K562 (cell line): ENCODE measurements at regions not wholly inside any gene's neighbourhood (a gene's known extent, or its start where the extent isn't known, plus 50 kb on each side); places are given as distances from the start of the nearest gene placed in this dataset.
"Not testable (repeated sequence)": the region's sequence is repeated elsewhere in the genome, so short reads cannot be mapped to it uniquely, and the experiment has no call there.

Experiments
- ATAC-seq: fragments of 200-7000 bp; cut with Tn5 transposase; 3 replicates; pipeline ENCODE4 v1.9.1; 2020; ENCODE audit warnings: moderate library complexity
- BruUV-seq: library from RNA; stranded (reverse); fragments of 400-500 nt; replicated peaks from 2 replicates; lab custom pipeline; 2021; lab: Mats Ljungman, UMichigan
- CTCF ChIA-PET: fragments of 300-600 bp; formaldehyde crosslinking; extraction: SDS; loops from one replicate; lab custom pipeline; 2021; ENCODE audit warnings: low intra/inter-chr PET ratio; lab: Yijun Ruan, JAX
- POLR2A ChIA-PET: fragments of 300-600, 350-650 bp; sonication (Branson Sonifier 250); formaldehyde crosslinking; extraction: SDS; loops from one replicate; lab custom pipeline; 2021; ENCODE audit warnings: antibody characterized with exemption, inconsistent platforms; lab: Yijun Ruan, JAX
- DNase-seq, 4 experiments: peaks; one replicate each; pipeline versions ENCODE4 v3.0.0 to v3.0.0-alpha.2; 2011 to 2018; ENCODE audit warnings: low spot score in 3 of 4, mixed read lengths in 3 of 4; ENCODE audit errors: extremely low read depth in 1 of 4
- FAIRE-seq: peaks from 2 replicates; lab custom pipeline; 2011; peaks lifted over from hg19 to GRCh38; lab: Jason Lieb, UNC
- H2AFZ ChIP-seq: 2 replicates; pipeline ENCODE4 v1.6.0; 2011; ENCODE audit warnings: low read depth, low read length, control low read depth, inconsistent platforms
- H3K27ac ChIP-seq: fragments of 200-600 bp; 3 replicates; pipeline ENCODE4 v1.8.0; 2011; ENCODE audit warnings: low read depth, mild to moderate bottlenecking, control low read depth, inconsistent platforms, low read length, moderate library complexity, mixed read lengths; ENCODE audit errors: extremely low read depth
- H3K27me3 ChIP-seq, 2 experiments: fragments of 300-600 bp in 1 of 2; 2 replicates in 1 of 2; 3 replicates in 1 of 2; pipeline versions ENCODE4 v1.6.0 to v1.8.0; 2011; ENCODE audit warnings: inconsistent platforms in 2 of 2, low read length in 2 of 2, mild to moderate bottlenecking in 1 of 2, mixed read lengths in 1 of 2, moderate library complexity in 1 of 2; ENCODE audit not compliant: control insufficient read depth in 2 of 2, insufficient read depth in 2 of 2
- H3K36me3 ChIP-seq: fragments of 300-600 bp; 3 replicates; pipeline ENCODE4 v1.8.0; 2011; ENCODE audit warnings: mild to moderate bottlenecking, low read length, inconsistent platforms; ENCODE audit not compliant: control insufficient read depth, insufficient read depth
- H3K4me1 ChIP-seq, 2 experiments: fragments of 200-600 bp in 1 of 2; replicated peaks in 1 of 2; 2 replicates in 1 of 2; 3 replicates in 1 of 2; pipeline versions ENCODE4 v1.5.1 to v1.8.0; 2011; ENCODE audit warnings: inconsistent platforms in 2 of 2, low read length in 2 of 2, mild to moderate bottlenecking in 1 of 2, mixed read lengths in 1 of 2, moderate library complexity in 1 of 2; ENCODE audit not compliant: control insufficient read depth in 2 of 2, insufficient read depth in 2 of 2
- H3K4me2 ChIP-seq: 2 replicates; pipeline ENCODE4 v1.6.1; 2011; ENCODE audit warnings: low read length, control low read depth, inconsistent platforms, mixed read lengths; ENCODE audit not compliant: insufficient read depth
- H3K4me3 ChIP-seq: fragments of 200-600 bp; sonication (generic), shearing (Covaris generic); 2 replicates; pipeline ENCODE4 v1.5.1; 2016; ENCODE audit warnings: control low read depth, inconsistent platforms
- H3K79me2 ChIP-seq: fragments of 200-600 bp; 3 replicates; pipeline ENCODE4 v1.8.0; 2011; ENCODE audit warnings: low read length, inconsistent platforms; ENCODE audit not compliant: control insufficient read depth, insufficient read depth
- H3K9ac ChIP-seq, 2 experiments: 2 replicates each; pipeline versions ENCODE4 v1.6.0 to v1.6.1; 2011; ENCODE audit warnings: low read depth in 2 of 2, low read length in 2 of 2, control low read depth in 1 of 2, inconsistent platforms in 1 of 2, mild to moderate bottlenecking in 1 of 2, mixed read lengths in 1 of 2; ENCODE audit not compliant: insufficient read depth in 1 of 2
- H3K9me1 ChIP-seq: one replicate; pipeline ENCODE4 v1.6.0; 2011; ENCODE audit warnings: inconsistent platforms, mild to moderate bottlenecking, low read length, moderate library complexity; ENCODE audit not compliant: control insufficient read depth, insufficient read depth
- H3K9me3 ChIP-seq: replicated peaks from 2 replicates; pipeline ENCODE4 v1.5.1; 2011; ENCODE audit warnings: low read depth, low read length, inconsistent platforms; ENCODE audit not compliant: control insufficient read depth, insufficient read depth
- H4K20me1 ChIP-seq: replicated peaks from 2 replicates; pipeline ENCODE4 v1.6.1; 2011; ENCODE audit warnings: low read length, inconsistent platforms, mixed read lengths; ENCODE audit not compliant: control insufficient read depth, insufficient read depth
- GATA2 ChIP-seq: sonication (generic); formaldehyde crosslinking; IDR thresholded peaks from 2 replicates; pipeline ENCODE4 v1.4.0; 2020; ENCODE audit warnings: mild to moderate bottlenecking, missing genetic modification reagents
- MTF1 ChIP-seq: fragments of 250-450 bp; sonication (Bioruptor Pico); IDR thresholded peaks from 2 replicates; pipeline ENCODE4 v1.9.0; 2021; ENCODE audit warnings: moderate library complexity, mild to moderate bottlenecking, inconsistent platforms, borderline replicate concordance
- SETDB1 ChIP-seq: IDR thresholded peaks from one replicate; pipeline ENCODE4 v1.6.1; 2012; ENCODE audit warnings: low read length, control low read depth, inconsistent platforms
- ZNF217 ChIP-seq: sonication (generic); formaldehyde crosslinking; IDR thresholded peaks from 2 replicates; pipeline ENCODE4 v1.8.0; 2022; ENCODE audit warnings: mild to moderate bottlenecking, missing genetic modification reagents
- ZNF277 ChIP-seq: fragments of 250-450 bp; sonication (Bioruptor Pico); IDR thresholded peaks from 2 replicates; pipeline ENCODE4 v1.8.0; 2022; ENCODE audit warnings: inconsistent platforms, mild to moderate bottlenecking, moderate library complexity, borderline replicate concordance
- ZNF583 ChIP-seq: fragments of 250-450 bp; sonication (Bioruptor Pico); IDR thresholded peaks from 2 replicates; pipeline ENCODE4 v1.4.0; 2020
- WGBS: fragments of 100-300 bp; shearing (Covaris generic); methylation state at CpG from one replicate; pipeline ENCODE4 v1.1.6; 2016; ENCODE audit warnings: low coverage, mixed read lengths; ENCODE audit not compliant: insufficient coverage; ENCODE audit errors: missing lambda C conversion rate; 5-methylcytosine and 5-hydroxymethylcytosine counted together
- in situ Hi-C: fragments of 300-500 bp; cut with MboI; formaldehyde crosslinking; loops from 4 replicates; pipeline ENCODE4 v1.15.0; 2018; ENCODE audit warnings: inconsistent platforms, mixed read lengths
- intact Hi-C: fragments of 100-400 bp; cut with micrococcal nuclease; formaldehyde crosslinking; loops from 2 replicates; pipeline ENCODE4 v1.14.2; 2022

GRCh38 chr3:30477149-30477921 lies 129.1 kb upstream of the TGFBR2 start:
- DNase-seq (no peak), FAIRE-seq (no peak), ATAC-seq (no peak)
- Histone ChIP-seq H3K4me3 (no peak overlapping the region), H3K27me3 (no peaks in the 10 kb centered on the region), H3K9ac (no peak overlapping the region), H4K20me1 (no peaks in the 10 kb centered on the region), H3K9me1 (no peaks in the 10 kb centered on the region), H3K36me3 (no peaks in the 10 kb centered on the region), H2AFZ (no peak overlapping the region), H3K4me1 (no peaks in the 10 kb centered on the region), H3K27ac (no peak overlapping the region), H3K4me2 (no peak overlapping the region), H3K79me2 (no peaks in the 10 kb centered on the region), H3K9me3 (no peaks in the 10 kb centered on the region)
- intact Hi-C loops (no loop called here), in situ Hi-C loops (no loop called here)
- CTCF ChIA-PET, result no interaction called here
- 1% methylated on average over 5 of the region's 5 CpGs for WGBS
- POLR2A ChIA-PET, result no interaction called here
- BruUV-seq, result no TSS peak
- TF ChIP-seq ZNF277, result no peak
- no peak for TF ChIP-seq ZNF583 (CRISPR knock-in tag)
- no peak for TF ChIP-seq ZNF217 (CRISPR knock-in tag)
- TF ChIP-seq MTF1 (CRISPR knock-in tag), result no peak
- no peak for TF ChIP-seq SETDB1
- no peak for TF ChIP-seq GATA2 (CRISPR knock-in tag)

GRCh38 chr3:30479737-30480136 lies 126.7 kb upstream of the TGFBR2 start:
- H3K4me1 ChIP-seq, H3K9me1 ChIP-seq, H3K79me2 ChIP-seq, H3K4me3 ChIP-seq, FAIRE-seq, H3K27me3 ChIP-seq, in situ Hi-C loops, POLR2A ChIA-PET, H3K27ac ChIP-seq, H3K36me3 ChIP-seq, intact Hi-C loops, ATAC-seq, H2AFZ ChIP-seq, H3K9me3 ChIP-seq, DNase-seq, H3K9ac ChIP-seq, BruUV-seq, H3K4me2 ChIP-seq, H4K20me1 ChIP-seq, CTCF ChIA-PET: not testable (repeated sequence)
- WGBS, result 2% methylated on average over 2 of the region's 2 CpGs

- WGBS, result 0% methylated on average over 1 of the region's 1 CpG
- H3K79me2 ChIP-seq, H3K4me1 ChIP-seq, H3K4me2 ChIP-seq, H2AFZ ChIP-seq, CTCF ChIA-PET, H3K4me3 ChIP-seq, BruUV-seq, H3K27me3 ChIP-seq, H3K9me3 ChIP-seq, H3K27ac ChIP-seq, H3K36me3 ChIP-seq, H3K9me1 ChIP-seq, H3K9ac ChIP-seq, POLR2A ChIA-PET, DNase-seq, in situ Hi-C loops, intact Hi-C loops, FAIRE-seq, ATAC-seq, H4K20me1 ChIP-seq: not testable (repeated sequence)
Observed at GRCh38 chr3:30480156-30480555, 126.2 kb upstream of the TGFBR2 start.
